Left lung (tissue), 4 donors: ENCODE measurements at regions not wholly inside any gene's neighbourhood (a gene's known extent, or its start where the extent isn't known, plus 50 kb on each side); places are given as distances from the start of the nearest gene placed in this dataset.

Experiments
- ATAC-seq: fragments of 200-7000 bp; cut with Tn5 transposase; one replicate; pipeline ENCODE4 v1.9.1; 2020; ENCODE audit warnings: moderate library complexity
- DNase-seq, 4 donors: peaks; one replicate each; pipeline ENCODE4 v3.0.0-alpha.2; 2013 to 2020
- H3K27ac ChIP-seq, 2 donors: fragments of 200-600 bp; sonication (generic) in 1 of 2; one replicate each; pipeline versions ENCODE4 v1.5.0 to v1.8.0; 2020 to 2021
- H3K27me3 ChIP-seq, 2 donors: fragments of 200-600 bp; sonication (generic) in 1 of 2; one replicate each; pipeline versions ENCODE4 v1.5.0 to v1.8.0; 2020 to 2021
- H3K36me3 ChIP-seq, 2 donors: fragments of 200-600 bp; sonication (generic) in 1 of 2; one replicate each; pipeline versions ENCODE4 v1.5.0 to v1.8.0; 2020 to 2021
- H3K4me1 ChIP-seq, 2 donors: fragments of 200-600 bp; one replicate each; pipeline ENCODE4 v1.8.0; 2021
- H3K4me3 ChIP-seq, 2 donors: fragments of 200-600 bp; sonication (generic) in 1 of 2; one replicate each; pipeline versions ENCODE4 v1.5.0 to v1.8.0; 2020 to 2021; ENCODE audit warnings: mild to moderate bottlenecking in 1 of 2
- H3K9me3 ChIP-seq, 2 donors: fragments of 200-600 bp; sonication (generic) in 1 of 2; one replicate each; pipeline versions ENCODE4 v1.5.0 to v1.8.0; 2020 to 2021
- CTCF ChIP-seq, 2 donors: fragments of 200-600 bp; sonication (generic) in 1 of 2; IDR thresholded peaks; one replicate each; pipeline versions ENCODE4 v1.5.0 to v1.8.0; 2021; ENCODE audit warnings: antibody characterized with exemption in 2 of 2
- intact Hi-C, 2 donors: fragments of 100-400 bp; cut with DNase I; formaldehyde crosslinking; loops; one replicate each; pipeline versions ENCODE4 v1.11.2 to v1.14.2; 2022
- donor health status: DM: no; HTN: yes; CAD: no.
- donor health status: DM: no; HTN: no; CAD: no.

DNA sequence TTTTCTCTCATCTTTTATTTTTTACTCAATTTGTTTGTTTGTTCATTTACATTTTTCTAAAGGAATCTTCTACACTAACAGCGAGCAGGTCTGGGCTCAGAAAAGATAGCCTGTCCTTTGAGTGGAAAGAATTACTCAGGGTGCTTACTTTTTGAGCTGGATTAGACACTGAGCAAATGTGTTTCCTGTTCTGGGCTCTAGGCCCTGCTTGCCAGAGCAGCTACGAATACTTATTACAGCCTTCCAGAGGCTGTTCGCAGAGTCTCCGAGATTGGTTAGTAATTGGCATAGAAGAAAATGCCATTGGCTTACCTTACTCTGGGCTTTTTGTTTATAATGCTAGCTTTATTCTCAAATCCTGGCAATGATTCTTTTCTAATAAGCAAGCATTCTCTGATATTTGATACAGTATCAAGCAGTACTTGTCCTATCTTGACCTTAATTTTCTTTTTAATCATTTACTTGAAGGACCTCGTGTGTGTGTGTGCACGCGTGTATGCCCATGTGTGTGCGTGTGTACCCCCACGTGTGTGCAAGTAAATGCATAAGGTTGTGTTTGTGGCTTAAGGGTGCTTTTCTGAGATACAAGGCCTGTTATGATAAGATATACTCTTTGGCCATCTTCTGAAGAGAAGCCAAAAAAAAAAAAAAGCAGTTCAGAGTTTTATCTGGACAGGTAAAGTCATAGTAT is 76.2 kb upstream of the GRXCR1 start:
- Histone ChIP-seq H3K4me3 (no peak overlapping the region), H3K27me3 (no peaks in the 10 kb centered on the region), H3K36me3 (no peaks in the 10 kb centered on the region), H3K4me1 (peaks cover 0 to 6% of the 10 kb centered on the region in 2 donors), H3K27ac (peak overlapping the region in 1 of 2 donors; percentile 1), H3K9me3 (no peaks in the 10 kb centered on the region)
- DNase-seq (peak in 1 of 4 donors; percentile 5), ATAC-seq (peak; percentile 62)
- intact Hi-C loops = no loop called here
- TF ChIP-seq CTCF (IDR thresholded peaks at IDR 0.05) = no peak

DNA sequence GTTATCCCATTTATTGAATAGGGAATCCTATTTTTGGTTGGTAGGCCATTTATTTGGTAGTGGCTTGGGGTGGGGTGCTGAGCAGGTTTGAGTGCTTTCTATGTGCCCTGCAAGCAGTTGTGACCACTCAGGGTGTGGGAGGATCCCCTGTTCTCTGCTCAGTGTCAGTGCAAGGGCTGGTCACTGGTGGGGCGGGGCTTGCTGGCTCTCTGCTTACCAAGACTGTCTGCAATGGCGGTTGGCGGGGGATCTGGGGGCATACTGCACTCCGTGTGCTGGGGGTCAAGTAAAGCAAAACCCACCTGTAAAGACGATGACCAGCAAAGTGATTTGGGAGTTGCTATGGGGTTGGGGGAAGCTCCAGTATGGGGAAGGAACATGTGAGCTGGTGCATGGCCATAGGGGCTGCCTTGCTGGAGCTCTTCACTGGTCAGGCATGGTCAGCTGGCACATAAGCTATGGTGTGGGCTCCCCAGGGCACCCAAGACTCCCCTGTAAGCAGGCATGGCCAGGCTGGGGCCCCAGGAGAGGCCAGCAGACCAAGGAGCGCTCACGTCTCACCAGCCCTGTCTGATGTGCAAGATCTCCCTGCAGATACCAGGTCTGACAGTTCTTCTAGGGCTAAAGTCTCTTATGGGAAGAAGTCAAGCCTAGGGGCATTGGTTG is 83.0 kb upstream of the GRXCR1 start:
- DNase-seq (peak in 1 of 4 donors; percentile 41), ATAC-seq (no peak)
- intact Hi-C loops = no loop called here
- Histone ChIP-seq H3K4me3 (no peak overlapping the region), H3K27ac (no peak overlapping the region), H3K4me1 (no peaks in the 10 kb centered on the region), H3K9me3 (no peaks in the 10 kb centered on the region), H3K36me3 (no peaks in the 10 kb centered on the region), H3K27me3 (no peaks in the 10 kb centered on the region)
- no peak for TF ChIP-seq CTCF (IDR thresholded peaks at IDR 0.05)

DNA sequence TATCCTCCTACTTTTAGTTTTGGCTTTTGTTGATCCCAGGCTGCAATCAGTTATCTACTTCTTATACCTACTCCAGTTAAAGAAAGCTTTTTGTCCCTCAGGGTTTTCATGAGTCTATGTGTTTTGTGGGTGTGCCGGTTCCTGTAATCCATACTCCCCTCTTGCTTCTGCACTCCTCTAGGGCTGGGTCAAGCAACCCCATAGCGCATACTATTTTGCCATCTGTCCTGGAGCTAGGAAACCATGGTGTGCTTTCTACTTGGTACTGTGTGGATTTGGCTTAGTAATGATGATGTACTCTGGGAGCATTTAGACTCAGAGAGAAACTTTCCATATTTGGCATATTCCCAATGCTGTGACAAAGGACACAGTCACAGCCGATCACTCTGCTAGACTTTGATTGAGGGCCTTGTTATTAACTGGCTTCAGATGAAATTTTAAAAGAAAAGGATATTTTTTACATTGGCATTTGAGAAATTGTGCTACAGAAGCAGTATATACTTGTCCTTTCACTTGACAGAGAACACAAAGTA is 86.1 kb upstream of the GRXCR1 start:
- Histone ChIP-seq H3K27ac (no peak overlapping the region), H3K4me1 (no peaks in the 10 kb centered on the region), H3K9me3 (peaks cover 0 to 28% of the 10 kb centered on the region in 2 donors), H3K4me3 (no peak overlapping the region), H3K27me3 (no peaks in the 10 kb centered on the region), H3K36me3 (no peaks in the 10 kb centered on the region)
- ATAC-seq (no peak), DNase-seq (no peak)
- intact Hi-C loops = no loop called here
- no peak for TF ChIP-seq CTCF (IDR thresholded peaks at IDR 0.05)

DNA sequence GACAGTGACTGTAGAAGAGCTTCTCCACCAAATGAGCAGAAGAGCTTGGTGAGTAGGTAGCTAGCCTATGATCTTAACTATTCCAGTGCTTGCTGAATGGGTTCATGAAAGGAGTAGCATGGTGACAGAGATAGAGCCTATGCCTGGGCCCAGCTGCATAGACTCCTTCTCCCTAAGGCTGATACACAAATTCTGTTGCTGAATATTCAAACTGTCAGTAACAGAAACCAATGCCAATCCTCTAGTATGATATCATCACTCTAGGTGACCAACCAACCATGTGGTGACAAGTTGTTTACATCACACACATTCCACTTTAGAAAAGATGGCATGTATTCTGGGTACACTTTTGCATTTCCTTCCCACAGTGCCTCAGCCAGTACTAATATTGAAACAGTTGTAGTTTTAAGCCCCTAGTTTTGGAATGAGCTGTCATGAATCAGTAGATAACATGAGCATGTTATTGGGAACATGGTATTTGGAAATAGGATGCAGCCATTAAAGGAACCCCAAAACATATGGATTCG is 103.4 kb upstream of the GRXCR1 start:
- DNase-seq (no peak), ATAC-seq (no peak)
- no peak overlapping the region for H3K4me3 ChIP-seq
- no peaks in the 10 kb centered on the region for H3K36me3 ChIP-seq
- intact Hi-C loops = no loop called here
- no peak for TF ChIP-seq CTCF (IDR thresholded peaks at IDR 0.05)
- no peaks in the 10 kb centered on the region for H3K27me3 ChIP-seq
- H3K9me3 ChIP-seq = peaks cover 0 to 7% of the 10 kb centered on the region in 2 donors
- H3K27ac ChIP-seq = no peak overlapping the region
- H3K4me1 ChIP-seq = no peaks in the 10 kb centered on the region

GRCh38 chr4:42787079-42787463 is 105.4 kb upstream of the GRXCR1 start:
- H3K36me3 ChIP-seq = no peaks in the 10 kb centered on the region
- no peak for TF ChIP-seq CTCF (IDR thresholded peaks at IDR 0.05)
- intact Hi-C loops = no loop called here
- H3K4me1 ChIP-seq = no peaks in the 10 kb centered on the region
- H3K27ac ChIP-seq = no peak overlapping the region
- ATAC-seq = no peak
- H3K9me3 ChIP-seq = peaks cover 0 to 8% of the 10 kb centered on the region in 2 donors
- peak in 1 of 4 donors; percentile 49 for DNase-seq
- no peak overlapping the region for H3K4me3 ChIP-seq
- H3K27me3 ChIP-seq = no peaks in the 10 kb centered on the region
